HL-60 (cell line): ENCODE measurements at regions not wholly inside any gene's neighbourhood (a gene's known extent, or its start where the extent isn't known, plus 50 kb on each side); places are given as distances from the start of the nearest gene placed in this dataset.

Experiments
- DNase-seq, 2 experiments: peaks; one replicate each; pipeline ENCODE4 v3.0.0-alpha.2; 2010 to 2020; ENCODE audit warnings: low read depth in 1 of 2, low spot score in 1 of 2
- H3K27ac ChIP-seq: fragments of 250-450 bp; sonication (Bioruptor Pico); replicated peaks from 2 replicates; pipeline ENCODE4 v1.5.1; 2020; ENCODE audit warnings: mild to moderate bottlenecking, moderate library complexity
- H3K27me3 ChIP-seq: fragments of 250-450 bp; sonication (Bioruptor Pico); 2 replicates; pipeline ENCODE4 v1.5.1; 2021; ENCODE audit warnings: mild to moderate bottlenecking, moderate library complexity; ENCODE audit not compliant: insufficient read depth, poor library complexity, severe bottlenecking
- H3K4me3 ChIP-seq: replicated peaks from 2 replicates; pipeline ENCODE4 v1.5.1; 2011; ENCODE audit warnings: mild to moderate bottlenecking, control low read depth, low read length; ENCODE audit not compliant: insufficient read depth
- GABPA ChIP-seq: IDR thresholded peaks from 2 replicates; pipeline ENCODE4 v1.6.1; 2012; ENCODE audit warnings: low read depth
- POLR2AphosphoS5 ChIP-seq: IDR thresholded peaks from 2 replicates; pipeline ENCODE4 v1.6.1; 2012; ENCODE audit warnings: low read depth
- SPI1 ChIP-seq: IDR thresholded peaks from 2 replicates; pipeline ENCODE4 v1.6.1; 2012; ENCODE audit warnings: low read depth, mild to moderate bottlenecking, borderline replicate concordance
- TF ChIP-seq, protein P1 (sequence below): IDR thresholded peaks from one replicate; pipeline ENCODE4 v1.5.1; 2011; ENCODE audit warnings: low read length, control low read depth, inconsistent platforms; ENCODE audit not compliant: insufficient read depth
- TF ChIP-seq, protein P2 (sequence below): IDR thresholded peaks from 2 replicates; pipeline ENCODE4 v1.6.1; 2012; ENCODE audit warnings: low read depth; ENCODE audit not compliant: insufficient replicate concordance

DNA sequence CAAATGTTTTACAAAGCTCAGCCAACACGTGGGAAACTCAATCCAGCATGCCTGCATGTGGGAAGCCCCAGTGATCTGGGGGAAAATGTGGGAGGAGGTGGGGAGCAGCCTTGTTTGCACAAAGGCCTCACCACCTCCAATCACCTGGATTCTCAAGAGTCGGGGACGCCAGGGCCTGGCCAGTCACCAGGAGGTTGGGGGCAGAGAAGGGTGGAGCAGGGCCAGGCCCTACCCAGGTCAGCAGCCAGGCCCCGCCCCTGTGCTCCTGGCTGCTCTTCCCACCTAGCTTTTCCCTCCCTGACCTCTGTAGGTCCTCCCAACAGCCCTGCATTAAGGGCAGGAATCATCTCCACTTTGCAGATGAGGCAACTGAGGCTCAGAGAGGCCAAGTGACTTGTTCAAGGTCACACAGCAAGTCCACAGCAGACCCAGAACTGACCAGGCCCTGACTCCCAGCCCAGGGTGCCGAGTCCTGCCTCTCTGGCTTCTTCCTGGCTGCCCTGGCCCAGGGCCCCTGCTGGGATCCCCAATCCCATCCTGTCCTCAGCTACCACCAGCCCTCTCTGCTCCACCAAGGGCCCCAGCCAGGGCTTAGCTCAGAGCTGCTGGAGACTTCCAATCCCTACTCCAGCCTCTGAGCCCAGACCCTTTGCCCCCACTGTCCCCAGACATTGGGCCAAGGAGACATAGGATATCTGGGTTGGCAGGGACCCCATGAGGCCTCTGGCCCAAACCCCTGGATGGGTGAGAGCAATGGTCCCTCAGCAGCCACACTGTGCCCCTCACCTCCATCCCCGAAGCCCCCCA is 508.6 kb downstream of the PTPRU start:
- Histone ChIP-seq H3K27me3 (no peaks in the 10 kb centered on the region), H3K4me3 (no peak overlapping the region), H3K27ac (no peak overlapping the region)
- no peak for DNase-seq
- TF ChIP-seq, protein P1, sequence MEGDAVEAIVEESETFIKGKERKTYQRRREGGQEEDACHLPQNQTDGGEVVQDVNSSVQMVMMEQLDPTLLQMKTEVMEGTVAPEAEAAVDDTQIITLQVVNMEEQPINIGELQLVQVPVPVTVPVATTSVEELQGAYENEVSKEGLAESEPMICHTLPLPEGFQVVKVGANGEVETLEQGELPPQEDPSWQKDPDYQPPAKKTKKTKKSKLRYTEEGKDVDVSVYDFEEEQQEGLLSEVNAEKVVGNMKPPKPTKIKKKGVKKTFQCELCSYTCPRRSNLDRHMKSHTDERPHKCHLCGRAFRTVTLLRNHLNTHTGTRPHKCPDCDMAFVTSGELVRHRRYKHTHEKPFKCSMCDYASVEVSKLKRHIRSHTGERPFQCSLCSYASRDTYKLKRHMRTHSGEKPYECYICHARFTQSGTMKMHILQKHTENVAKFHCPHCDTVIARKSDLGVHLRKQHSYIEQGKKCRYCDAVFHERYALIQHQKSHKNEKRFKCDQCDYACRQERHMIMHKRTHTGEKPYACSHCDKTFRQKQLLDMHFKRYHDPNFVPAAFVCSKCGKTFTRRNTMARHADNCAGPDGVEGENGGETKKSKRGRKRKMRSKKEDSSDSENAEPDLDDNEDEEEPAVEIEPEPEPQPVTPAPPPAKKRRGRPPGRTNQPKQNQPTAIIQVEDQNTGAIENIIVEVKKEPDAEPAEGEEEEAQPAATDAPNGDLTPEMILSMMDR, result no peak
- TF ChIP-seq, protein P2, sequence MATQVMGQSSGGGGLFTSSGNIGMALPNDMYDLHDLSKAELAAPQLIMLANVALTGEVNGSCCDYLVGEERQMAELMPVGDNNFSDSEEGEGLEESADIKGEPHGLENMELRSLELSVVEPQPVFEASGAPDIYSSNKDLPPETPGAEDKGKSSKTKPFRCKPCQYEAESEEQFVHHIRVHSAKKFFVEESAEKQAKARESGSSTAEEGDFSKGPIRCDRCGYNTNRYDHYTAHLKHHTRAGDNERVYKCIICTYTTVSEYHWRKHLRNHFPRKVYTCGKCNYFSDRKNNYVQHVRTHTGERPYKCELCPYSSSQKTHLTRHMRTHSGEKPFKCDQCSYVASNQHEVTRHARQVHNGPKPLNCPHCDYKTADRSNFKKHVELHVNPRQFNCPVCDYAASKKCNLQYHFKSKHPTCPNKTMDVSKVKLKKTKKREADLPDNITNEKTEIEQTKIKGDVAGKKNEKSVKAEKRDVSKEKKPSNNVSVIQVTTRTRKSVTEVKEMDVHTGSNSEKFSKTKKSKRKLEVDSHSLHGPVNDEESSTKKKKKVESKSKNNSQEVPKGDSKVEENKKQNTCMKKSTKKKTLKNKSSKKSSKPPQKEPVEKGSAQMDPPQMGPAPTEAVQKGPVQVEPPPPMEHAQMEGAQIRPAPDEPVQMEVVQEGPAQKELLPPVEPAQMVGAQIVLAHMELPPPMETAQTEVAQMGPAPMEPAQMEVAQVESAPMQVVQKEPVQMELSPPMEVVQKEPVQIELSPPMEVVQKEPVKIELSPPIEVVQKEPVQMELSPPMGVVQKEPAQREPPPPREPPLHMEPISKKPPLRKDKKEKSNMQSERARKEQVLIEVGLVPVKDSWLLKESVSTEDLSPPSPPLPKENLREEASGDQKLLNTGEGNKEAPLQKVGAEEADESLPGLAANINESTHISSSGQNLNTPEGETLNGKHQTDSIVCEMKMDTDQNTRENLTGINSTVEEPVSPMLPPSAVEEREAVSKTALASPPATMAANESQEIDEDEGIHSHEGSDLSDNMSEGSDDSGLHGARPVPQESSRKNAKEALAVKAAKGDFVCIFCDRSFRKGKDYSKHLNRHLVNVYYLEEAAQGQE, result no peak
- TF ChIP-seq POLR2AphosphoS5 (no peak), SPI1 (no peak), GABPA (no peak)

DNA sequence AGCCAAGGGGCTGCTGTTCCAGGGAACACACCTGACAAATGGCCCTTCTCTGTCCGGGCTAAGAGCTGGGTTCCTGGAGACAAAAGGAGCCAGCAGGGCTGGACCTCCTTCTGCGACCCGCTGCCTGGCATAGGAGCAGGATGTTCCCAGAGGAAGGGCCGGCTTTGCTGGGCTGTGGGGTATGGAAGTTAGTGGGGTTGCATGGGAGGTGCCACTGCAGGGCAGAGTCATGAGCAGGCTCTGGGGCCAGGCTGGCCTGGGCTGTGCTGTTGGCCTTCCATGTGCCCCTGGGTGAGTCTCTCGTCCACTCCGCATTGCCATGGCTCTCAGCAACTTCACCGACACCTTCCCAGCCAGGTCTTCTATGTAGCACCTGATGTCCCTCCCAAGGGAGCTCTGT is 507.6 kb downstream of the PTPRU start:
- Histone ChIP-seq H3K4me3 (no peak overlapping the region), H3K27me3 (no peaks in the 10 kb centered on the region), H3K27ac (no peak overlapping the region)
- DNase-seq, result no peak
- no peak for TF ChIP-seq SPI1
- no peak for TF ChIP-seq POLR2AphosphoS5
- TF ChIP-seq, protein P1, result no peak
- TF ChIP-seq, protein P2, result no peak
- no peak for TF ChIP-seq GABPA

DNA sequence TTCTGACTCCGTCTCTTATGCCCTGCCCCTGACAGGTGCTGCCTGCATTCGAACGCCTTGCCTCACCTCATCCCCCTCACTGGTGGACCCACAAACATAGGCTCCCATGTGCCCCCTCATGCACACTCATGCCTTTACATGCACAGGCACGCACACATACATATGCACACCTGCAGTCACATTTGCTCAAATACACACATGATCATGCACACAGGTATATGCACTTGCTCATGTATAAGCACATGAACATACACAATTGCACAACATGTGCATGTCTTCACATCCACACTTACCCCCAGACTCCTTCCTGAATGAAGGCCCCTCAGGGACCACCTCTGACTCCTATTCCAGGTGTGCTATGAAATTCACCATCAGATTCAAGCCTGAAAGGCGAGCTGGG is 506.9 kb downstream of the PTPRU start:
- TF ChIP-seq POLR2AphosphoS5, result no peak
- TF ChIP-seq GABPA, result no peak
- TF ChIP-seq, protein P2, result no peak
- TF ChIP-seq, protein P1, result no peak
- TF ChIP-seq SPI1, result no peak

More for the DNA sequence above, 506.9 kb downstream of the PTPRU start:
- DNase-seq, result no peak
- Histone ChIP-seq H3K27ac (no peak overlapping the region), H3K27me3 (no peaks in the 10 kb centered on the region), H3K4me3 (no peak overlapping the region)
